H1 (cell line): ENCODE measurements at regions not wholly inside any gene's neighbourhood (a gene's known extent, or its start where the extent isn't known, plus 50 kb on each side); places are given as distances from the start of the nearest gene placed in this dataset.

Source experiments
- CTCF ChIA-PET: fragments of 300-600 bp; sonication (Branson Sonifier 250); formaldehyde crosslinking; loops from one replicate; lab custom pipeline; 2021; ENCODE audit not compliant: partially characterized antibody; lab: Charles Lee
- POLR2A ChIA-PET: fragments of 300-600 bp; sonication (Branson Sonifier 250); formaldehyde crosslinking; loops from one replicate; lab custom pipeline; 2021; ENCODE audit warnings: inconsistent platforms; ENCODE audit not compliant: partially characterized antibody; lab: Charles Lee
- DNase-seq, 2 experiments: peaks; one replicate each; pipeline versions ENCODE4 v3.0.0 to v3.0.0-alpha.2; 2010 to 2022; ENCODE audit warnings: low spot score in 2 of 2, low read depth in 1 of 2, mixed read lengths in 1 of 2
- FAIRE-seq: peaks from 2 replicates; lab custom pipeline; 2011; peaks lifted over from hg19 to GRCh38; lab: Jason Lieb, UNC
- H2AFZ ChIP-seq: 2 replicates; pipeline ENCODE4 v1.8.1; 2012; ENCODE audit warnings: low read length, inconsistent platforms
- H2AK5ac ChIP-seq: 2 replicates; pipeline ENCODE4 v1.6.1; 2013; ENCODE audit warnings: low read depth, low read length
- H2BK120ac ChIP-seq: replicated peaks from 2 replicates; pipeline ENCODE3; 2013; ENCODE audit warnings: low read depth, low read length, inconsistent platforms
- H2BK12ac ChIP-seq: 2 replicates; pipeline ENCODE4 v1.6.1; 2013; ENCODE audit warnings: low read depth, low read length
- H2BK15ac ChIP-seq: 2 replicates; pipeline ENCODE4 v1.6.1; 2013; ENCODE audit warnings: low read length
- H2BK20ac ChIP-seq: 2 replicates; pipeline ENCODE4 v1.6.1; 2013; ENCODE audit warnings: low read length
- H2BK5ac ChIP-seq: 2 replicates; pipeline ENCODE4 v1.6.1; 2013; ENCODE audit warnings: low read depth, low read length
- H3K14ac ChIP-seq: 2 replicates; pipeline ENCODE4 v1.6.1; 2013; ENCODE audit warnings: inconsistent platforms; ENCODE audit not compliant: insufficient read length
- H3K18ac ChIP-seq: 2 replicates; pipeline ENCODE4 v1.6.1; 2013; ENCODE audit warnings: low read length; ENCODE audit errors: extremely low read depth
- H3K23ac ChIP-seq: 2 replicates; pipeline ENCODE4 v1.6.1; 2013; ENCODE audit warnings: inconsistent platforms; ENCODE audit not compliant: insufficient read length
- H3K23me2 ChIP-seq: 2 replicates; pipeline ENCODE4 v1.6.1; 2013; ENCODE audit warnings: low read depth, low read length
- H3K27ac ChIP-seq: 2 replicates; pipeline ENCODE4 v1.6.1; 2011; ENCODE audit warnings: low read depth, low read length, inconsistent platforms
- H3K27me3 ChIP-seq, 4 experiments: replicated peaks in 1 of 4; 1 replicate in 1 of 4; 2 replicates in 3 of 4; pipeline versions ENCODE4 v1.6.1 to v1.8.1; 2011 to 2013; ENCODE audit warnings: low read length in 3 of 4, mild to moderate bottlenecking in 3 of 4, inconsistent platforms in 2 of 4, mixed read lengths in 2 of 4, moderate library complexity in 1 of 4; ENCODE audit not compliant: control insufficient read depth in 3 of 4, insufficient read depth in 3 of 4; ENCODE audit errors: extremely low read depth in 1 of 4
- H3K36me3 ChIP-seq, 4 experiments: 2 replicates each; pipeline versions ENCODE4 v1.6.1 to v1.8.1; 2011 to 2013; ENCODE audit warnings: mild to moderate bottlenecking in 4 of 4, low read length in 3 of 4, moderate library complexity in 2 of 4, control low read depth in 1 of 4, inconsistent platforms in 1 of 4; ENCODE audit not compliant: insufficient read depth in 4 of 4, control insufficient read depth in 2 of 4
- H3K4ac ChIP-seq: replicated peaks from 2 replicates; pipeline ENCODE3; 2013; ENCODE audit warnings: low read length, low read depth, mixed read lengths, inconsistent platforms; ENCODE audit not compliant: insufficient read length
- H3K4me1 ChIP-seq, 4 experiments: replicated peaks in 1 of 4; 1 replicate in 1 of 4; 2 replicates in 3 of 4; pipeline versions ENCODE4 v1.6.1 to v1.8.1; 2011 to 2013; ENCODE audit warnings: low read length in 3 of 4, inconsistent platforms in 2 of 4, mixed read lengths in 1 of 4; ENCODE audit not compliant: insufficient read depth in 4 of 4, control insufficient read depth in 3 of 4
- H3K4me2 ChIP-seq, 2 experiments: 2 replicates each; pipeline versions ENCODE4 v1.6.1 to v1.8.1; 2011 to 2013; ENCODE audit warnings: low read depth in 2 of 2, low read length in 2 of 2, control low read depth in 1 of 2, inconsistent platforms in 1 of 2, mild to moderate bottlenecking in 1 of 2; ENCODE audit not compliant: insufficient read depth in 1 of 2
- H3K4me3 ChIP-seq, 4 experiments: fragments of 200-600, 300-600 bp in 1 of 4; sonication (generic), shearing (Covaris generic), sonication (Bioruptor Twin) in 1 of 4; 2 replicates each; pipeline versions ENCODE4 v1.5.1 to v1.8.1; 2011 to 2016; ENCODE audit warnings: low read length in 4 of 4, low read depth in 3 of 4, control low read depth in 2 of 4, inconsistent platforms in 2 of 4, mild to moderate bottlenecking in 2 of 4, mixed read lengths in 1 of 4, moderate library complexity in 1 of 4; ENCODE audit not compliant: insufficient read depth in 2 of 4; ENCODE audit errors: extremely low read depth in 1 of 4
- H3K56ac ChIP-seq: replicated peaks from 2 replicates; pipeline ENCODE3; 2013; ENCODE audit warnings: low read depth, mild to moderate bottlenecking, mixed read lengths, low read length, inconsistent platforms; ENCODE audit not compliant: insufficient read length
- H3K79me1 ChIP-seq: 2 replicates; pipeline ENCODE4 v1.6.1; 2013; ENCODE audit warnings: low read depth, low read length, control low read depth
- H3K79me2 ChIP-seq, 2 experiments: 2 replicates each; pipeline versions ENCODE4 v1.6.1 to v1.8.1; 2012 to 2013; ENCODE audit warnings: low read length in 2 of 2, mild to moderate bottlenecking in 2 of 2, inconsistent platforms in 1 of 2; ENCODE audit not compliant: insufficient read depth in 2 of 2, control insufficient read depth in 1 of 2
- H3K9ac ChIP-seq, 4 experiments: replicated peaks in 1 of 4; 1 replicate in 1 of 4; 2 replicates in 3 of 4; pipeline versions ENCODE4 v1.6.1 to v1.8.1; 2011 to 2013; ENCODE audit warnings: low read depth in 3 of 4, low read length in 3 of 4, control low read depth in 2 of 4, mild to moderate bottlenecking in 2 of 4, moderate library complexity in 2 of 4, inconsistent platforms in 1 of 4; ENCODE audit errors: extremely low read depth in 1 of 4
- H3K9me3 ChIP-seq, 2 experiments: 2 replicates each; pipeline versions ENCODE4 v1.6.1 to v1.8.1; 2012 to 2013; ENCODE audit warnings: mild to moderate bottlenecking in 2 of 2, moderate library complexity in 2 of 2, control low read depth in 1 of 2, inconsistent platforms in 1 of 2, low read depth in 1 of 2, low read length in 1 of 2, mixed read lengths in 1 of 2; ENCODE audit not compliant: insufficient read depth in 2 of 2
- H4K20me1 ChIP-seq, 2 experiments: replicated peaks in 1 of 2; 2 replicates each; pipeline versions ENCODE3 to v1.8.1; 2011 to 2013; ENCODE audit warnings: inconsistent platforms in 2 of 2, low read length in 2 of 2, mild to moderate bottlenecking in 1 of 2; ENCODE audit not compliant: insufficient read depth in 2 of 2, control insufficient read depth in 1 of 2
- H4K5ac ChIP-seq: 2 replicates; pipeline ENCODE4 v1.6.1; 2013; ENCODE audit warnings: low read length, low read depth, mixed read lengths, inconsistent platforms; ENCODE audit not compliant: insufficient read length
- H4K8ac ChIP-seq: 2 replicates; pipeline ENCODE4 v1.8.0; 2013; ENCODE audit warnings: mild to moderate bottlenecking, moderate library complexity, low read length, inconsistent platforms; ENCODE audit not compliant: insufficient read depth; ENCODE audit errors: extremely low read depth
- H4K91ac ChIP-seq: replicated peaks from 2 replicates; pipeline ENCODE3; 2013; ENCODE audit warnings: low read length, mixed read lengths, inconsistent platforms; ENCODE audit not compliant: insufficient read length
- HDAC6 ChIP-seq: IDR thresholded peaks from one replicate; pipeline ENCODE4 v1.7.1; 2012; ENCODE audit warnings: low read depth, mild to moderate bottlenecking, inconsistent platforms, low read length, moderate library complexity
- TAF1 ChIP-seq: IDR thresholded peaks from 2 replicates; pipeline ENCODE4 v1.6.1; 2011; ENCODE audit warnings: mild to moderate bottlenecking, low read depth, low read length
- TEAD4 ChIP-seq: IDR thresholded peaks from 2 replicates; pipeline ENCODE4 v1.6.1; 2012; ENCODE audit warnings: low read depth, low read length, inconsistent platforms, mixed read lengths
- WGBS, 2 experiments: shearing (Covaris generic) in 1 of 2; methylation state at CpG; one replicate each; pipeline versions ENCODE4 v1.1.6 to v1.1.7; 2013 to 2015; ENCODE audit warnings: low lambda C conversion rate in 2 of 2, mixed read lengths in 2 of 2, inconsistent platforms in 1 of 2, low coverage in 1 of 2, missing lambda C conversion rate in 1 of 2; ENCODE audit not compliant: insufficient replicate concordance in 2 of 2, insufficient coverage in 1 of 2, insufficient read length in 1 of 2; ENCODE audit errors: extremely low coverage in 1 of 2, missing lambda C conversion rate in 1 of 2; 5-methylcytosine and 5-hydroxymethylcytosine counted together

DNA sequence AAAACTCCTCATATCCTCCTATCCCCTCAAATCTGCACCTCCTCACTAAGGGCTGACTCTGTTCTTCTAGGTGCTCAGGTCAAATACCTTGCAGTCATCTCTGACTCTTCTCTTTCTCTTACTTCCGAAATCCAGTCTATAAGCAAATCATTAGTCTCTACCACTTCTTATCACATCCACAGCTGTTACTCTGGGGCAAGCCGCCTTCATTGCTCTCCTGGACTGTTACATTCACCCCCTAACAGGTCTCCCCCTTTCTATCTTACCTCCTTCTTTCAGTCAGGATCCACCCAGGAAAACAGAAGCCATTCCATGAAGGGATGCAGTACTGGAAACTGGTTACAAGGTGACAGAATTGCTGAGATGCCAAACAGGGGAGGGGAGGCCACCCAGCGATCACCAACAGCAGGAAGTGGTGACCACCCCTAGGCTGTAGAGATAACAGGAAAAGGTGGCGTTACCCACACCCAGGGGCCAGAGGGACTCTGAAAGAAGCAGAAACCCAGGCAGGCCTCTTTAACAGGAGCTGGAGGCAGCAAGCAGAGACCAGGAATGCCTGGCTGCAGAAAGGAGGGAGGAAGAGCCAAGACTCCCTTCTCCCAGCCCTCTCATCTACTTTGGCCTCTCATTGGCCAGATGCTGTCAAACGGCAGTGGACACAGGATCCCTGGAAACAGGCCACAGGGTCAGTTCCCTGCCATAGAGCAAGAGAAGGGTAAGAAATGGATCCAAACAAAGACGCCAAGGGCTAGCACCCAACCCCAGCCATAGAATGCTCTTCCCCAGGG, 55.5 kb upstream of the FOXO6 start:
- CTCF ChIA-PET, result interaction anchor here (0.7 to 4.5 kb wide), 7 partner anchors 18 to 112 kb away, joined by 3 to 22 read pairs (median 9); no protein-coding TSS in a partner anchor
- Histone ChIP-seq H4K91ac (no peak overlapping the region), H2BK12ac (no peak overlapping the region)

More for the DNA sequence above, 55.5 kb upstream of the FOXO6 start:
- H2AK5ac ChIP-seq, result no peak overlapping the region
- FAIRE-seq, result no peak
- H3K4me3 ChIP-seq, result no peak overlapping the region
- H2BK15ac ChIP-seq, result no peak overlapping the region
- H3K36me3 ChIP-seq, result no peaks in the 10 kb centered on the region
- no peak overlapping the region for H3K14ac ChIP-seq
- H3K27ac ChIP-seq, result no peak overlapping the region
- no peak overlapping the region for H3K18ac ChIP-seq
- 79% methylated on average over 6 of the region's 6 CpGs; no CpG with 5 or more reads in 1 of the 2 experiments for WGBS, 2 experiments
- no peaks in the 10 kb centered on the region; a peak in 1 of 7 replicates for H3K4me1 ChIP-seq
- H3K27me3 ChIP-seq, result no peaks in the 10 kb centered on the region
- DNase-seq, result peak in 1 of 2 experiments; percentile 44
- no peak overlapping the region for H2BK120ac ChIP-seq
- no peak overlapping the region for H2AFZ ChIP-seq
- no peaks in the 10 kb centered on the region for H3K79me1 ChIP-seq
- H3K56ac ChIP-seq, result no peak overlapping the region
- no peak overlapping the region for H3K4me2 ChIP-seq
- no peak overlapping the region for H3K23ac ChIP-seq
- H2BK20ac ChIP-seq, result no peak overlapping the region
- no peak overlapping the region for H3K4ac ChIP-seq
- TF ChIP-seq TAF1 (0 out of 2 replicates have a peak, but pooled peaks have one; percentile 12), HDAC6 (no peak), TEAD4 (no peak)
- TF ChIP-seq, all 59 proteins: peak for 1
- POLR2A ChIA-PET, result interaction anchor here (1.5 kb wide), 1 partner anchor 16 kb away, joined by 3 read pairs; no protein-coding TSS in a partner anchor
- Histone ChIP-seq H2BK5ac (no peak overlapping the region), H3K23me2 (no peaks in the 10 kb centered on the region), H3K9me3 (0 out of 4 replicates have a peak, but pooled peaks cover 0 to 6% of the 10 kb centered on the region in 2 experiments), H3K9ac (no peak overlapping the region; a peak in 1 of 7 replicates), H3K79me2 (no peaks in the 10 kb centered on the region), H4K5ac (no peak overlapping the region), H4K8ac (no peak overlapping the region), H4K20me1 (no peaks in the 10 kb centered on the region)
